ENCODE measurements at regions not wholly inside any gene's neighbourhood (a gene's known extent, or its start where the extent isn't known, plus 50 kb on each side); places are given as distances from the start of the nearest gene placed in this dataset.

GRCh38 chr2:158732573-158733429, 62.3 kb upstream of the DAPL1 start:
- no peak for DNase-seq

- no peak for DNase-seq
These were observed 61.7 kb upstream of the DAPL1 start for GRCh38 chr2:158733430-158733755.

DNA sequence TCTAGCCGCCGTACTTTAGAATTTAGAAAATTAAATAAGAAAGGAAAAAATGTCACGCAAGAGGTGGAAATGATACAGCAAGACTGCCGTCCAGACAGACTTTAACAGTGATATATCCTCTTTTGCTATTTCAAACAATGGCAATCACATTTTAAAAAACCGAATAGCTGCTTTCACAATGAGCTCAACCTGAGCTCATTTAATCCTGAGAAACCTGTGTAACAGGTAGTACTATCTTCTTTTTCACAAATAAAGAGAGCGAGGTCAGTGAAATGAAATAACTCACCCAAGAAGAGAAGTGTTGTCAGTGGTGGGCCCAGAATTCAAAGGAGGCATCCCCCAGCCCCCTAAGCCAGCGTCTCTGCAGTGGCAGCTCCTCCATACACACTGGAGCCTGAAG, 60.7 kb upstream of the DAPL1 start:
- no peak for DNase-seq

- DNase-seq = no peak
These were observed 59.1 kb upstream of the DAPL1 start for GRCh38 chr2:158735822-158736580.

- no peak for DNase-seq
These were observed 56.8 kb upstream of the DAPL1 start for GRCh38 chr2:158738363-158738762.

DNA sequence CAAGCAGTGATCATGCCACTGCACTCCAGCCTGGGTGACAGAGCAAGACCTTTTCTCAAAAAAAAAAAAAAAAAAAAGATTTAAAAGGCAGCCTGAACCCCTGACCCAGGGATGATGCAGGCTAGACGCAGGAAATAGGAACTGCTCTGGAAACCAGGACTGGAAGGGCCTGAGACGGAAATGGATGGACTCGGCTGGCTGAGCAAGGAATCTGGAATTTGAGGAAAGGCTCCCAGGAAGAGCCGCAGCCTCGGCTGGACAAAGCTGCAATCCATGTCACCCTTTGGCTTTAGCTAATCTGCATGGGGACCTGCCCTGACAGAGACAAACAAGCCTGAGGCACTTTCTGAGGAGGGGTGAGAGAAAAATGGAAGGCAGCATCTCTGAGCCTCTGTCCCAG, 55.0 kb upstream of the DAPL1 start:
- peak; percentile 39 for DNase-seq

- peak; percentile 69 for DNase-seq
These were observed 54.5 kb upstream of the DAPL1 start for GRCh38 chr2:158740621-158741020.

- DNase-seq = no peak
These were observed 53.5 kb upstream of the DAPL1 start for GRCh38 chr2:158741625-158742024.

- DNase-seq = no peak
These were observed 52.6 kb upstream of the DAPL1 start for GRCh38 chr2:158742536-158742935.

DNA sequence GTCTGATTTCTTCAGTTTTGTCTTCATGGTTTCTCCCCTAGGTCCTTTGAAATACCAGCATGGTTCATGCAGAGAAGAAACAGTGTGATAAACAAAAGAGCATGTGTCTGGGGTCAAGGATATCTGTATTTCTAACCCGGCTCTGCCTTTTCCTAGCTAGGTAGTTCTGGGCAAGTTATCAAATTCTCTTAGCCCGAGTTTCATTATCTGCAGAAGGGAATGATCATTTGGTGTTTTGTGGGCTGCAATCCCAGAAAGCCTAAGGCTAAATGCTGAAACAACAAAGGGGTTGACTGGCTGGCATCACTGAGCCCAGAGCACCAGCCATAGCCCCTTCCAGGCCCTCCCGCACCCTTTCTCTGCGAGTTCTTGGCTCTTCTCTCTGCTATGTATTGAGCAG, 51.7 kb upstream of the DAPL1 start:
- DNase-seq = peak; percentile 52

DNA sequence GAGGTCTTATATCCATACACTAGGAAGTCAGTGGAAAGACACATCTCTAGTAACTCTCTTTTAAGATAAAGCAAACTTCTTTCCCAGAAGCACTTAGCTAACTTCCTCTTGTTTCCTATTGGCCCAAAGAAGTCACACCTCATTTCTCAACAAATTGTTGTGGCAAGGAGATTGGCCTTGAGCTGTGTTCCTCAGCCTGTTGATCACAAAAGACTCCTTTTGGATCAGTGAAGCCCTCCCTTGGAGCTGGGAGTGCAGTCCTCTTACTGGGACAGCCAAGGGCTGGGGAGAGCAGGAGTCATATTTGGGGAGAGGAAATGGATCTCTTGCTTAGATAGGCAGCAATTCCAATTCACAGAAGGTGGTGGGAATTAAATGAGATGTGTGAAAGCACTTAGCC, 51.2 kb upstream of the DAPL1 start:
- peak; percentile 39 for DNase-seq

DNA sequence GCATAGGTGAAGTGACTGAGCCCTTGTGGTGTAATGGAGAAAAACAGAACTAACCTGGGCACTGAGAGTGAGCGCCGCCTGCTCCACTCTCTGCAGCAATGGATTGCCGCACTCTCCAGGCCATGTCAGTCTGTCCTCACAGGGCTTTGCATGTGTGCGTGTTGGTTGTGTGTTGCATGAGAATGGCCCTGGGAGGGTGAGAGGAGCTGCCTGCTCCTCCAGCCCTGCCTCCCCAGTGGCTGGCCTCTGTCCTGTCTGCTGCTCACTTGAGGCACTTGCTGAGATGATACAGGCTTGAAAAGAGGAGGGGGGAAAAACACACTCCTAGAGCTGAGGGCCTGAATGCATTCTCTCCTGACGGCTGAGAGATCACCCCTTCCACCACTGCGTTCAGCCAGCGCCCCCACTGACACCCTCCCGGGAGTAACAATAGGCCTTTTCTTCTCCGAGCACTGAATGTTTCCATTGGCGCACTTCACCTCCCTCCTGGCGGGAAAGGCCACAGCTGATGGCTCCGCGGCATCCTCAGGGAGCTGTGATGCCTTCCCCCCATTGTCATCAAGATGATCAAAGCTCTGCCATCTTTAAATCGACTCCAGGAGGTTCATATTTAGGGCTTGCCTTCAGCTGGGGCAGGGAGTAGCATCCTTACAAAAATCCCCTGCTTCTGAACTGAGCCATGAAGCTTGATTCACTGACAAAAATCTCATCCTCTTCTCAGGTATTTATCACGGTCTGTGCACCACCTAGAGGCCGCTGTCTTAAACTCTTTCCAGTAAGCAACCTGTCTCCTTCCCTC, 49.9 kb upstream of the DAPL1 start:
- DNase-seq = peak; percentile 38
